ENCODE measurements at regions not wholly inside any gene's neighbourhood (a gene's known extent, or its start where the extent isn't known, plus 50 kb on each side); places are given as distances from the start of the nearest gene placed in this dataset.
"Not testable (repeated sequence)": the region's sequence is repeated elsewhere in the genome, so short reads cannot be mapped to it uniquely, and the experiment has no call there.

DNA sequence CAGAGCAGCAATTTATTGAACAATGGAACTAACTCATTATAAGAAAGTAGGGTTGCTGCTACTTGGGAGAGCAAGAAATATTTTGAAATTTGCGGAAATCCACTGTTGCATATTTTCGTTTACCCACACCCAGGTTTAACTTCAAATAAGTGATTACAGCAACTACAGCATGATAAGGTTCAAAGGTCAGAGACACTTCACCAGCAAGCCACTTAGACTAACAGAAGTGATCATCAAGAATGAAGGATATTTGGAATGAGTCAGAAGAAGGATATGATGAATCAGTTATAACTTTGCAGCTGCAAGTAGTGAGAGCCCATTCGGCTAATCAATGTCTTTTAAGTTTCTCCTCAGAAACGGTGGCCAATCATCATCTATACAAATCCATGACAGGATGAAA lies 199.3 kb downstream of the TMA16 start:
- peak; percentile 88 for DNase-seq

DNA sequence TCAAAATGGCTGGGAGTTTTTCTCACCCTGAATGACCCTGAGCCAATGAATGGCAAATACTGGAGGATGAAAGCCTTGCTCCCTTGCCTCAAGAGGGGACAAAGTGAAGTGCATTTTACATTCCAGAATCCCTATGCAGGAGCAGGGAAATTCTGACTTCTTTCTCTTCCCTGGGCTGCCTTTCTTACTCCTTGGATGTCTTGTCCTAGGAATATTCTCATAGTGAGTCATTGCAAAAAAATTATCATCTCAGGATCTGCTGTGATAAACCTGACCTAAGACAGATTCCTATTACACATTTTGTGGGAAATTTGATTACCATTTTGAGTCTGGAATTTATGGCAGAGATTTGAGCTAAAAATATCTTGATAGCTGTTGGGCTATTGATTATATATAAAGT lies 199.9 kb downstream of the TMA16 start:
- peak; percentile 82 for DNase-seq

DNA sequence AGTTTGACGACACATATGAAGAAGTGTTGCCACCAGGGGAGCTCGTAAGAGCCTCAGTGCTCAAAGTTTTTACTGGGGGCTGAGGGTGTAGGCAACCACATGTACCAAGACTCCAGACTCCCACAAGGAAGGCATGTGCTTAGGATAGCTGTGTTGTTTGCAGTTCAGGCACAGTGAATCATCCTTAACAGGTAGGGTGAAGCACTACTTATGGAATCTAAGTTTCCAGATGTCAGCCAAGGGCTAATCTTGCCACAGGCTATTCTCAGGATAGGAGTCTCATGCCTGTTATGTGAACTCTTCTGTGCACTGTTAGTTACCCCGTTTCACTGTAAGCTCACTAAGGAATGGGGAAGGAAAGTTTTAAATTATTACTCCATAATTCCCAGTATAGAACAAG lies 202.6 kb downstream of the TMA16 start:
- peak; percentile 9 for DNase-seq

DNA sequence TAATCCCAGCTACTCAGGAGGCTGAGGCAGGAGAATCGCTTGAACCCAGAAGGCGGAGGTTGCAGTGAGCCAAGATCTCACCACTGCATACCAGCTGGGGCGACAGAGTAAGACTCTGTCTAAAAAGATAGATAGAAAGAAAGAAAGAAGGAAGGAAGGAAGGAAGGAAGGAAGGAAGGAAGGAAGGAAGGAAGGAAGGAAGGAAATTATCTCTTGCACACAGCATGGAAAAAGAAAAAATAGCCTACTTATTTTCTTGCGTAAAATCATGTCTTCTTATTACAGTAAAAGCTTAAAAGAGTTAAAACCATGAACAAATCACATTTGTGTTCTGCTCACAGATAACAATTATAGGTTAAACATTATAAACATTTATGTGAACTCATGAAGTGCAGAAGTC lies 205.9 kb downstream of the TMA16 start:
- not testable (repeated sequence) for DNase-seq

DNA sequence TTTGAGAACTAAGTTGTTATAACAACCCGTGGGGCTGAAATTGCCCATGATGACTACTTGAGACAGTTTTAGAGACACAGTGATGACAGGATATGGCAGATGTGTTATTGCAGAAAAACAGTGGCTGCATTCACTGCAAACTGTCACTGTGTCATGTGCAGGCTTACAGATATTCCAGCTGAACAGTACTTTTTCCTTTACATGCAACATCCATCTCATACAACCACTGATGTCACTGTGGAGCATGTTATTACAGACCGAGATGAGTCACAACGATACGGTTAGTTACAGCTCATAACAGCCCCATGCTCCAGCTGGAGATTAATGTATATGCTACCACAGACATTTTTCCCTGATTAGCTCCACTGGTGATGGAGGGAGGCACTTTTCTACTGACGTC lies 207.4 kb downstream of the TMA16 start:
- peak; percentile 41 for DNase-seq

DNA sequence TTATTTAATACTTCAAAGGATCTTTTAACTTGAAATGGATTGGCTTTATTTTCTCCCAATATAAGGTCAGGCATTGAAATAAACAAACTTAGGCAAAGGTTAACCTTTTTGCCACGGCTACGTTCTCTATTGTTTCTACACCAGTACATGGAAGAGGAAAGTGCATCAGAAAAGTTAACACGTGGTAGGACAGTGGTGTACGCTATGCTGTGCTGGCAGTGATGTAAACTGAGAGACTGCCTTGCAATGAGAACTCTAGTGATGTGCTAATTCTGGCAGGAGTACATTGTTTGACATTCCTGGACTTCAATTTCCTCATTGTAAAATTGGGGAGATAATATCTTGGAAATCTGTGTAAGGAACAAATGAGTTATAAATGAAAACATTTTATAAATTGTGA lies 208.2 kb downstream of the TMA16 start:
- DNase-seq: no peak

DNA sequence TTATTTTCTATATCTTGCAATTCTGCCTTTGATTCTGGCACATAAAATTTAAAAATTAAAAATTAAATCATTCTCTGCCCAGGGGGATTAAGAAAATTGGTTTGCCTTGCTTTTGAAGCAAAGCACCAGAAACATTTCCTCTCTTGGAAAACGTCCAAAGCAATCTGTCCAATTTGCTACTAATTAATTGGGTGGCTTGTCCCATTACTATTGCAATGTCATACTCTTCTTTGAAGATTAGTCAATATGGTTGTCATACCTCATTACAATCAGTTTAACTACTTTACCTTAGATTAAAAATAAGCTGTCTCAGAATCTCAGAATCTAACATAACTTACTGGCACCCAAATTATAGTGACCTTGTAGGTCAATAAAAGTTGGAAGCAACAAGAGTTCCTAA lies 208.8 kb downstream of the TMA16 start:
- no peak for DNase-seq

DNA sequence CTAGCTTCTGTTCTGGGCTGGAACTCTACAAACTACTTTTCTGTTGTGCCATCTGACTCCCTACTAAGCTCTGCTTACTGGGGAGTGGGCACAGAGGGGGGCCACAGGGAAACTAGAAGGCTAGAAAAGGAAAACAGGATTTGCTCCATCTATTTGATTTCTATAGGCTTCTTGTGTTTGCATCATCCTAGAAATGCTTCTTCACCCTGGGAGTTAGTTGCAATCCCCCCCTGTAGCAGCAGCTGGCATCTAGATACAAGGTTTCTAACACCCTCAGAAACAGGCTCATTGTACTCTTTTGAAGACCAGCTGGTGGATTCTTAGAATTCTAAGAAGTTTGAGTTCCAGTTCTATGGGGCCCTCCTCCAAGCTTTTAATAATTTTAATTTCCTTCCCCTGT lies 213.4 kb downstream of the TMA16 start:
- no peak for DNase-seq

DNA sequence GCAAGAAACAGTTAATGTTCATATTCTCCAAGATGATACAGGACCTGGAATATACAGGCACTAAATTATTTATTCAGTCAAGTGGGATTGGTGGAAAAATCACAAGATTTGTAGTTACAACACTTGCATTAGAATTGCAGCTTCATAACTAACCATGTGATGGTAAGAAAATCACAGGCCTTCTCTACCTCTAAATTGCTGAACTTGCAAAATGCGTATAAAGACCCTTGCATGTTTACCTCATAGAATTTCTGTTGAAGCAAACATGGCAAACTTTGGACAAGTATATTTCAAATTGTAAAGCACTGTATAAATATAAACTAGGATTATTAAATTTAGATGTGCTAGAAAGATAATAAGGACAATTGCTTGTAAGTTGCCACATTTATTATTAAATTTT lies 215.1 kb downstream of the TMA16 start:
- DNase-seq: no peak

DNA sequence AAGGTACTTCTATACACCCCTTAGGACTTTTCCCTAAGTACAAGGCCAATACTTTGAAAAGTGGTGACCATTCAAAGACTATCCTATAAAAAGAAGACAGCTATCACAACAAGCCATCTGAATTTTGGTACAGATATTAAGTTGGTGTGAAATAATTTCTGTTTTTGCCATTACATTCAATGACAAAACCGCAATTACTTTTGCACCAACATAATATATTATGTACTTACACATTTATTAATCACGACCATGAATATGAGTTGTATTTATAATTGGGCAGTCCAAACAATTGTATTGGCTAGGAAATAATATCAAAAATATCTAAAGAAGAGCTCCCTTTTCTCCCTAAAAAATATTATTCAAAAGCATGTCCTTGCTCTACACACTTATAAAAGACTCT lies 215.7 kb downstream of the TMA16 start:
- no peak for DNase-seq

DNA sequence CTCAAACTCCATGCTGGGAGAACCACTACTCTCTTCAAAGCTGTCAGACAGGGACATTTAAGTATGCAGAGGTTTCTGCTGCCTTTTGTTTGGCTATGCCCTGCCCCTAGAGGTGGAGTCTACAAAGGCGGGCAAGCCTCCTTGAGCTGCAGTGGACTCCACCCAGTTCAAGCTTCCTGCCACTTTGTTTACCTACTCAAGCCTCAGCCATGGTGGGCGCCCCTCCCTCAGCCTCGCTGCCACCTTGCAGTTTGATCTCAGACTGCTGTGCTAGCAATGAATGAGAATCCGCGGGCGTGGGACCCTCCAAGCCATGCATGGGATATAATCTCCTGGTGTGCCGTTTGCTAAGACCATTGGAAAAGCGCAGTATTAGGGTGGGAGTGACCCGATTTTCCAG lies 230.0 kb downstream of the TMA16 start:
- not testable (repeated sequence) for DNase-seq

DNA sequence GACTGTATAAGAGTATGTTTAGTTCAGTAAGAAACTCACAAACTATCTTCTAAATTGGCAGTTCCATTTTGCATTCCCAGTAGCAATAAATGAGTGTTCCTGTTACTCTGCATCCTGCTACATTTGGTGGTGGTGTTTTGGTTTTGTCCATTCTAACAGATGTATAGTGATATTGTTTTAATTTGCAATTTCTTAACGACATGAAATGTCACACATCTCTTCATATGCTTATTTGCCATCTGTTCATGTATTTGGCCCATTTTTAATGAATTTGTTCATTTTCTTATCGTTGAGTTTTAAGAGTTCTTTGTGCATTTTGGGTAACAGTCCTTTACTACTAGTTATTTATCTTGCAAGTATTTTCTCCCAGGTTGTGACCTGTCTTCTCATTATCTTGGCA lies 232.2 kb downstream of the TMA16 start:
- DNase-seq: no peak

DNA sequence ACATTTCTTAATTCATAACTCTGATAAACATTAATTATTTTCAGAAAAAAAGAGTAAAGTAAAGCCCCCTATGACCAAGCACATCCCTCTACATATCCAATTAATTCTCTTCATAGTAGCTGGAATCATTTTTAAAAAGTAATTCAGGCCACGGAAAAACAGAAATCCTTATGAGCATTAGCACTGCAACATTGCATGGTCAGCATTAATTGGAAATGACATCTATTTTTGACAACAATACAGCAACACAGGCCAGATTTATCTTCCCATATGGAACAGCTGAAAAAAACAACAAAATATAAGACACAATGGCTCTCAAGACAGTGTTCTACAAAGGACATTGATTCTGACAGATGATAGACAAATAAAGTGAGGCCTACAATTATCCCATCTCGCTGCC lies 236.6 kb downstream of the TMA16 start:
- no peak for DNase-seq

DNA sequence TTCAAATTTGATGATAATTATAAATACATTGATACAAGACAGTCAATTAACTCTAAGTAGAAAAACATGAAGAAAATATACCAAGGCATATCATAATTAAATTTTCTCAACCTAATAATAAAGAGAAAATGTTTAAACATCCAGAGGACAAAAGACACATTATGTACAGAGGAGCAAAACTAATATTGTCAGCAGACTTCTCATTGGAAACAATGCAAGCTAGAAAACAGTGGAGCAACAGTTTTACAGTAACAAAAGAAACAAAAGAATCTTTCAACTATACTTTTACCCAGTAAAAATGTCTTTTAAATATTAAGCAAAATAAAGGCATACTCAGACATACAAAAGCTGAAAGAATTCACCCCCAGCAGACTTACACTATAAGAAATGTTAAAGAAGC lies 238.0 kb downstream of the TMA16 start:
- DNase-seq: no peak

DNA sequence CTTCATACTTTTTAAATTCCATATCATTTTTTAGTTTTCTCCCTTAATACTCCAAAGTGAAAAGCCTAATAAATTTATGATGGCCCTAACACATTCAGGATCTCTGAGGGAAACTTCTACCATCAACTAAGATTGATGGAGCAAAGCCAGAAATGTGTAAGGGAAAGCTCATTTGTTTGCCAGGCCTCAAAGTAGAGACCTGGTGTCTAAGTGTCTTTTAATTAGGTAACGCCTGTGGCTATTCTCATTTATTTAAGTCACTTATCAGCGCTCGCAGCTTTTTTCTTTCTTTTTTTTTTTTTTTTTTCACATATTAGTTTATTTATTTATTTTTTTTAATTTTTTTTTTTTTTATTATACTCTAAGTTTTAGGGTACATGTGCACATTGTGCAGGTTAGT lies 242.4 kb downstream of the TMA16 start:
- no peak for DNase-seq

DNA sequence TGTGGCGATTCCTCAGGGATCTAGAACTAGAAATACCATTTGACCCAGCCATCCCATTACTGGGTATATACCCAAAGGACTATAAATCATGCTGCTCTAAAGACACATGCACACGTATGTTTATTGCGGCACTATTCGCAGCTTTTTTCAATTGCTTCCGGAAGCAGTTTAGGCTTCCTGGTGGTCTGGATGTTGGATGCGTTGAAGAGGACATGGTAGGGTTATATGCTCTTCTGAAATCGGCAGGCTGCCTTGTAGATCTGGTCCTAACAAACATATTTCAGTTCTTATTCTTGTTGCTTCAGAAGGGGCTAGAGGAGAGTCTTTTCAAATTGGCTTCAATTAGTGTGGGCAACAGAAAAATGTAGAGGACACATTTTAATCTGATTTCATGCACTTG lies 243.4 kb downstream of the TMA16 start:
- DNase-seq: not testable (repeated sequence)

DNA sequence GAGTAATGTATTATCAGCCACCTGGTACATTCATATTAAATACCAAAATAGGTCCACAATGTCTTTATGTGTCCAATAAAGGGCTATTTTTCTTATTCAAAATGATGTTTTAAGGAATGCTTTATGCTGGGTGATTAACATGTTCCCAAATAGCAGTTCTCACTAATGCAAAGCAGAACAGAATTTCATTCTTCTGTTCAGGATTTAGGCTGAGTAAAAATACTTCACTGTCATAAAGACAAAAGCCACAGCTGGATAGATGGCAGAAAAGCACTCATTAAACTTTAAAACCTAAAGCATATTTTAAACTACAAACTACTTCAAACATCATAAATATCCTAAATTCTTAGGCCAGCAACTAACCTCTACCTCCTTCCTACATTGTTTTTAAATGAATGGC lies 244.0 kb downstream of the TMA16 start:
- DNase-seq: no peak

DNA sequence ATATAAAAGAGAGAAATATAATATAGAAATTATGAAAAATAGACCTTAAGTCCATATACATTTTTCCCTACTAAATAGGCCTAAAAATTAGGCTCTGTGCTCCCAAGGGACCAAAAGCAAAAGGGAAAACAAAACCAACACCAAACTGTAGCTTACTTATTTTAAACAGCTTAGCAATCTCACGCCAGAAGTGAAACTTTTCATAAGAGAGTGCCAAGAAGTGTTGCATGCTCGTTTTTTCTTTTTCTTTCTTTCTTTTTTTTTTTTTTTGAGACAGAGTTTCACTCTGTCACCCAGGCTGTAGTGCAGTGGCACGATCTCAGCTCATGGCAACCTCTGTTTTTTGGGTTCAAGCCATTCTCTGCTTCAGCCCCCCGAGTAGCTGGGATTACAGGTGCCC lies 250.4 kb downstream of the TMA16 start:
- DNase-seq: no peak

DNA sequence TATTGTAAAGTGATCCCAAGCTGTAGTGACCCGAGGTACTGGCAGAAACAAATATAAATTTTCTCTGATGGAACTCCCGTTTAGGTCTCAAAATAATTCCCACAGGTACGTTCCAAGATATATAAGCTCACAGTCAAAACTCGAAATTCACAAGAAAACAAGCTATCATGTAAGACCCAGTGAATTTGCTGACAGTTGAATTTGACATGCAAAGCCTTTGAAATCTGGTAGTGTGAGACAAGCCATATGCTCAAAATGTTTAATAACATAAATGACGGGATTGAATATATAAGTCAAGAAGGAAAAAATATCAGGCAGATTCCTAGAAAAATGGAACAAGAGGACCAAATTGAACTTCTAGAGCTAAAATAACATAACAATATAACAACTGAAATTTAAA lies 252.8 kb downstream of the TMA16 start:
- no peak for DNase-seq

DNA sequence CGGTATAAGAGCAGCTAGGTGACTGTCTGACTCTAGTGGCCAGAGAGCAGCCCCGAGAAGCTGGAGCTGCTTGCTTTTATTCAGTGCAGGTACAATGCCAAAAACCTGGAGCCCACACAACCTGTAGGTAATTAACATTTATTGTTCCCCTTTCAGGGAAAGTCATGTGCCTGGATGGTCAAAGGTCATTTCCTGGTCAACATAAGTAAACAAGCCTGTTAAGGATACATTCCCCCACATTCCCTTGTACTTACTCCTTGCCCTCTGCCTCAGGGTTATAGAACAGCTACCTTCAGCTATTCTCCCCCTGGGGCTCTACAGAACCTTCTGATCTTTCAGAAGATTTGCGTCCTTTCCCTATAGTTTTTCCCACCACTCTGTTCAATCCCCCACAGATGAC lies 253.4 kb downstream of the TMA16 start:
- DNase-seq: peak; percentile 9

DNA sequence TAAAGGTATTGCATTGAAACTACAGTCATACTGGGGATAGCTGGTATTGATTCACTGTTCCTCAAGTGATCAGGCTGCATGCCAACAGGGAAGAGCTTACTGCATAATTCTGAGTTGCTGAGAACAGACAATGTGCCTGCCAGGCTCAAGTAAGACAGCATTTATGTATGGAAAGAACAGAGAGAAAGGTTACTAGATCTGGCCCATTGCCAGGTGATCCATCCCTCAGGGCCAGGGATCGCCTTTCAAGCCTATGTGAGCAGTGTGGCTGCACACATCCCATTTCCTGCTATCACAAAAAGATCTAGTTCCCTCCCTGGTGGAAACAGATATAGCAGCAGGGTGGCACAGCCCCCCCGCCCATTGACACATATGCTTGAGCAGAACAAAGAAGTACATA lies 254.0 kb downstream of the TMA16 start:
- peak; percentile 35 for DNase-seq

DNA sequence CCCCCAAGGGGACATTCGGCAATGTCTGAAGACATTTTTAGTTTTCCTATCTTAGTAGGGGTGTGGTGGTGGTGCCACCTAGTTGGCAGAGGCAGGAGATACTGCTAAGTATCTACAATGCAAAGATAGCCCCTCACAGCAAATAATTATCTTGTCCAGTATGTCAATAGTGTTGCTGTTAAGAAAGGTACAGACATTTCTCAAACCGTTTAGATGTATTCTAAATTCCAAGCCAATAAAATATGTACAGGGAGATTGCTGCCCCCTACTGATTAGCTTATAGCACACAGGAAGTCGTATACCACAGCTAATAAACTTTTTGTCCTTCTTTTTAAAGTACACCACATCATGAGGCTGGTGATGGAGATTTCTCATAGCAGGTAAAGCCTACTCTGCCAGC lies 260.5 kb downstream of the TMA16 start:
- peak; percentile 24 for DNase-seq

DNA sequence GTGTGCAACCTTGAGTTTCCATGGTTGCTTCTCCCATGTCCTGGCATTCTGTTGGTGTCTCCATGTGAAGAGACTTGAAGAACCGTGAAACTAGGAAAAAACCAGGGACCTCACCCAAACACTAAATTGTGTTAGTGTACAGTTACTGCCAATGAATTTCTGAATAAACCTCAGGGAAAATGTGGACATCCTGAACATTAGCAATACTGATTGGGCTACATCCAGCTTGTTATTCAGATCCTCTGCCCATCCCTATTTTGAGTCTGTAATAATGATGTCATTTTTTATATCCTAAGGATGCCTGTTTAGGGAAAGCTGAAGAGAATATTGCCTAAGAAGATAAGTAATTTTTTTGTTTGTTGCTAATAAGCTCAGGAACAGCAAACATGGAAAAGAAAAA lies 262.7 kb downstream of the TMA16 start:
- DNase-seq: no peak

DNA sequence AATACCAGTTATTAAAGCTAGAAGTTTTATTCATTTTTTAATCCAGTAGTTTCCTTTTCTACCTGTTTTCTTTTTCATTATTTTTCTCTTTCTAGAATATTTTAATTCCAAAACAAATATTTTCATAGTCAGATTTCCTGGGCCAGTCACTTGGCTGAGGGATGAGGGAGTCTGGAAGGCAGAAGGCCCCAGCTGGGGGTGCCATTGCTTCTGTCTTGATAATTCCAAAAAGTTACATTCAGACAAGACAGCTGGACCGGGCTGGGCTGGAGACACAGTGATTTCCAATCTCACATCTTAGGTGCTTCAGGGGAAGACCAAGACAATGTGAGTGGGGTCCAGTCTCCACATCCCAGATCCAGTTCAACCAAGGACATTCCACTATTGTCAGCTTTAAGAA lies 263.5 kb downstream of the TMA16 start:
- no peak for DNase-seq

DNA sequence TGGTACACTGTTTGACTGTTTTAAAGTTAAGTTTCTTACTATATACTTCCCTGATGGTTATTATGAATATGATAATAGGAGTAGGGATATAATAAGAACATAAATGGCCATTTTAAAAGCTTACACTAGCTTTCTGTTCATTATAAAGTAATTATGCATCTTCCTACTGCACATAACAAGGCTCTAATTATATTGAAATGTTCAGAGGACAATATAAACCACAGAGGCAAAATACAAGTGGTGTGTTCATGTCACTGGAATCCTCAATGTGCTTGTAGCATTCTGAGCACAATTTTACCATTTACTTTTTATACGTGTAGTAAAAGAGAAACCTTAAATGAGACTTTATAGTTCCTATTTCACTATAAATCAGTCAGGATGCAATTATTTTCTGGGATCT lies 268.3 kb downstream of the TMA16 start:
- DNase-seq: no peak

DNA sequence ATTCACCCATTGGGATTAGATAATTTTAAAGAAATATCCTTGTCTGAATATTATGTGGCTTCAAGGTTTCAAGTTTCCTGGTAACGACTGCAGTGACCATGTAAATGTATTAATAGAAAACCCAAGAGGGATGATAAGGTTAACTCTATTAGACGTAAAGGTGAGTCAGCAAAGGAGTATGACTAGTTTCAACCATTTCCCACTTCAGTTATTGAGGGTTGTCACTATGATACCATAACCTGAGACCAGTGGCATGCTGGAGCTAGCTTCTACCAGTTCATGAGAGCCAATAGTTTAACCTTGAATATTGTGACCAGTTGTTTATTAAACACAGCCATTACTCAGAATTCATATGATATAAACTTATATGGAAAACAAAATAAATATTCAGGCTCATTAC lies 270.1 kb downstream of the TMA16 start:
- no peak for DNase-seq

All from HCEC 1CT (cell line).